Fibroblast of villous mesenchyme (primary cell): ENCODE measurements at regions not wholly inside any gene's neighbourhood (a gene's known extent, or its start where the extent isn't known, plus 50 kb on each side); places are given as distances from the start of the nearest gene placed in this dataset.

Experiments
- DNase-seq: peaks from one replicate; pipeline ENCODE4 v3.0.0-alpha.2; 2010; ENCODE audit warnings: low read depth
- H3K4me3 ChIP-seq: 2 replicates; pipeline ENCODE4 v1.5.1; 2011; ENCODE audit warnings: low read depth, mild to moderate bottlenecking, low read length
- CTCF ChIP-seq: IDR thresholded peaks from 2 replicates; pipeline ENCODE4 v1.5.1; 2012; ENCODE audit warnings: low read depth, mild to moderate bottlenecking, low read length; ENCODE audit not compliant: insufficient read depth

GRCh38 chr10:36057180-36057579 lies 415.1 kb upstream of the FZD8 start:
- TF ChIP-seq CTCF: no peak
- no peak overlapping the region for H3K4me3 ChIP-seq
- no peak for DNase-seq

- H3K4me3 ChIP-seq: no peak overlapping the region
- DNase-seq: no peak
- no peak for TF ChIP-seq CTCF
Measured at GRCh38 chr10:36053775-36054174, 411.7 kb upstream of the FZD8 start.

GRCh38 chr10:36053271-36053670 lies 411.2 kb upstream of the FZD8 start:
- no peak overlapping the region for H3K4me3 ChIP-seq
- no peak for TF ChIP-seq CTCF

GRCh38 chr10:36051500-36051991 lies 409.4 kb upstream of the FZD8 start:
- no peak for TF ChIP-seq CTCF

More at GRCh38 chr10:36053271-36053670, 411.2 kb upstream of the FZD8 start:
- DNase-seq: no peak

GRCh38 chr10:36050763-36051499 lies 408.8 kb upstream of the FZD8 start:
- H3K4me3 ChIP-seq: no peak overlapping the region
- no peak for DNase-seq
- no peak for TF ChIP-seq CTCF

More at GRCh38 chr10:36051500-36051991, 409.4 kb upstream of the FZD8 start:
- no peak overlapping the region for H3K4me3 ChIP-seq
- no peak for DNase-seq

GRCh38 chr10:36048780-36049179 lies 406.7 kb upstream of the FZD8 start:
- H3K4me3 ChIP-seq: no peak overlapping the region
- DNase-seq: no peak
- TF ChIP-seq CTCF: no peak
